OCI-LY3 (cell line): ENCODE measurements at regions not wholly inside any gene's neighbourhood (a gene's known extent, or its start where the extent isn't known, plus 50 kb on each side); places are given as distances from the start of the nearest gene placed in this dataset.

Experiments used
- CTCF ChIP-seq: fragments of 200-600, 300-600 bp; sonication (generic); IDR thresholded peaks from 2 replicates; pipeline ENCODE4 v1.5.1; 2014; ENCODE audit warnings: antibody characterized with exemption, low read length, low read depth
- EZH2phosphoT487 ChIP-seq: fragments of 200-600 bp; shearing (Covaris generic); IDR thresholded peaks from 2 replicates; pipeline ENCODE4 v1.6.1; 2018; ENCODE audit warnings: antibody characterized with exemption, mixed run types, low read depth

- no peak for TF ChIP-seq CTCF
- TF ChIP-seq EZH2phosphoT487, result no peak
These were observed 569.8 kb upstream of the RIOK2 start for GRCh38 chr5:97752871-97753270.
